Fibroblast of villous mesenchyme (primary cell): ENCODE measurements at regions not wholly inside any gene's neighbourhood (a gene's known extent, or its start where the extent isn't known, plus 50 kb on each side); places are given as distances from the start of the nearest gene placed in this dataset.
A peak's percentile ranks its signal among the peaks of the same experiment; 100 is the strongest.

Experiments used
- DNase-seq: peaks from one replicate; pipeline ENCODE4 v3.0.0-alpha.2; 2010; ENCODE audit warnings: low read depth
- H3K4me3 ChIP-seq: 2 replicates; pipeline ENCODE4 v1.5.1; 2011; ENCODE audit warnings: low read depth, mild to moderate bottlenecking, low read length
- CTCF ChIP-seq: IDR thresholded peaks from 2 replicates; pipeline ENCODE4 v1.5.1; 2012; ENCODE audit warnings: low read depth, mild to moderate bottlenecking, low read length; ENCODE audit not compliant: insufficient read depth

- H3K4me3 ChIP-seq, result no peak overlapping the region
- TF ChIP-seq CTCF, result no peak
- no peak for DNase-seq
Measured at GRCh38 chr2:34025196-34025595, 426.1 kb upstream of the FAM98A start.

- H3K4me3 ChIP-seq, result no peak overlapping the region
- peak; percentile 23 for TF ChIP-seq CTCF
- DNase-seq, result no peak
Measured at GRCh38 chr2:34012715-34013302, 413.7 kb upstream of the FAM98A start.

- H3K4me3 ChIP-seq, result no peak overlapping the region
- no peak for DNase-seq
- no peak for TF ChIP-seq CTCF
Measured at GRCh38 chr2:34011684-34012083, 412.6 kb upstream of the FAM98A start.

GRCh38 chr2:34005901-34006300 lies 406.8 kb upstream of the FAM98A start:
- no peak overlapping the region for H3K4me3 ChIP-seq
- no peak for DNase-seq
- TF ChIP-seq CTCF, result no peak

- no peak for TF ChIP-seq CTCF
- no peak overlapping the region for H3K4me3 ChIP-seq
- DNase-seq, result no peak
Measured at GRCh38 chr2:34004936-34005335, 405.8 kb upstream of the FAM98A start.

GRCh38 chr2:34003795-34004194 lies 404.7 kb upstream of the FAM98A start:
- DNase-seq, result no peak
- TF ChIP-seq CTCF, result no peak
- H3K4me3 ChIP-seq, result no peak overlapping the region

GRCh38 chr2:34001557-34001956 lies 402.5 kb upstream of the FAM98A start:
- no peak for DNase-seq
- no peak overlapping the region for H3K4me3 ChIP-seq
- TF ChIP-seq CTCF, result no peak
